ENCODE measurements at regions not wholly inside any gene's neighbourhood (a gene's known extent, or its start where the extent isn't known, plus 50 kb on each side); places are given as distances from the start of the nearest gene placed in this dataset.

DNA sequence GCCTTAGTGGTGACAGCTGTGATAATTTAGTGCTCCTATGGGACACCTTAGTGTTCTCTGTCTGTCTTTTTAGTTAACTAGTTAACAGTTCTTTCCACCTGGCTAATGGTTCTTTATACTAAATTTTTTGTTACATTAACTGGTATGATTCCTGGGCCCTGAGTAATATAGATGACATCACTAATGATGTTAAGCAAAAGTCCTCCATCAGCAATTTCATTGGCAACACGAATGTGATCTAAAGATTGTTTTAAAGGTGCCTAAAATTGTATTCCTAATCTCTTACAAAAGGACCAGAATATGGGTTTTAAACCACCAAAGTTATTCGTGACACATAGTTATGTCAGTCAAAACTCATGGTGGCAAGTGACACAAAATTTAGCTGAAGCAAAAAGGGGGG, 235.3 kb downstream of the TENT4A start:
- WGBS, 4 donors: 53 to 69% (median 64%) methylated on average over 2 of the region's 2 CpGs

DNA sequence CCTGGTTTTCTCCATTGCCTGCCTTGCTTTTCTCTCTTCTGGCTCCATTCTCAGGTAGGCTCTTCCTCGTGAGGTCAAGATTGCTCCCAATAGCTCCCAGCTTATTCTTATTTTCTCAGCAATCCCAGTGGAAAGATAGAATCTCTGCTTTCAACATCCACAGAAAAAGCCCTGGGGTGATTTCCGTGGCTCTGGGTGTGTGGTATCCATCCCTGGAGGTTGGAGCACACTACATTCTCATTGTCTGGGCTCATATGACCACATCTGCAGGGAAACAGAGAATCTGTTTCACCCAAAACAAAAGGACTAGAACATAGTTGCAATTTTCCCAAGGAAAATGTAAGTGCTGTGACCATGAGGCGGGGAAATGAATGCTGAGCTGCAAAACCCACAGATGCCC, 236.0 kb downstream of the TENT4A start:
- H3K4me3 ChIP-seq: no peak overlapping the region
- intact Hi-C loops (cut with DNase I): no loop called here

More for the DNA sequence above, 235.3 kb downstream of the TENT4A start:
- Histone ChIP-seq H3K36me3 (replicated peaks in 1 of 2) (no peaks in the 10 kb centered on the region), H3K4me3 (no peak overlapping the region), H3K9me3 (replicated peaks in 1 of 3) (no peaks in the 10 kb centered on the region), H3K27me3 (no peaks in the 10 kb centered on the region), H3K4me1 (replicated peaks in 1 of 2) (no peaks in the 10 kb centered on the region), H3K27ac (no peak overlapping the region)
- TF ChIP-seq, protein P1, sequence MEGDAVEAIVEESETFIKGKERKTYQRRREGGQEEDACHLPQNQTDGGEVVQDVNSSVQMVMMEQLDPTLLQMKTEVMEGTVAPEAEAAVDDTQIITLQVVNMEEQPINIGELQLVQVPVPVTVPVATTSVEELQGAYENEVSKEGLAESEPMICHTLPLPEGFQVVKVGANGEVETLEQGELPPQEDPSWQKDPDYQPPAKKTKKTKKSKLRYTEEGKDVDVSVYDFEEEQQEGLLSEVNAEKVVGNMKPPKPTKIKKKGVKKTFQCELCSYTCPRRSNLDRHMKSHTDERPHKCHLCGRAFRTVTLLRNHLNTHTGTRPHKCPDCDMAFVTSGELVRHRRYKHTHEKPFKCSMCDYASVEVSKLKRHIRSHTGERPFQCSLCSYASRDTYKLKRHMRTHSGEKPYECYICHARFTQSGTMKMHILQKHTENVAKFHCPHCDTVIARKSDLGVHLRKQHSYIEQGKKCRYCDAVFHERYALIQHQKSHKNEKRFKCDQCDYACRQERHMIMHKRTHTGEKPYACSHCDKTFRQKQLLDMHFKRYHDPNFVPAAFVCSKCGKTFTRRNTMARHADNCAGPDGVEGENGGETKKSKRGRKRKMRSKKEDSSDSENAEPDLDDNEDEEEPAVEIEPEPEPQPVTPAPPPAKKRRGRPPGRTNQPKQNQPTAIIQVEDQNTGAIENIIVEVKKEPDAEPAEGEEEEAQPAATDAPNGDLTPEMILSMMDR (IDR thresholded peaks at IDR 0.05): no peak
- TF ChIP-seq POLR2A (IDR thresholded peaks at IDR 0.05): no peak
- DNase-seq: no peak
- intact Hi-C loops (cut with DNase I): no loop called here

DNA sequence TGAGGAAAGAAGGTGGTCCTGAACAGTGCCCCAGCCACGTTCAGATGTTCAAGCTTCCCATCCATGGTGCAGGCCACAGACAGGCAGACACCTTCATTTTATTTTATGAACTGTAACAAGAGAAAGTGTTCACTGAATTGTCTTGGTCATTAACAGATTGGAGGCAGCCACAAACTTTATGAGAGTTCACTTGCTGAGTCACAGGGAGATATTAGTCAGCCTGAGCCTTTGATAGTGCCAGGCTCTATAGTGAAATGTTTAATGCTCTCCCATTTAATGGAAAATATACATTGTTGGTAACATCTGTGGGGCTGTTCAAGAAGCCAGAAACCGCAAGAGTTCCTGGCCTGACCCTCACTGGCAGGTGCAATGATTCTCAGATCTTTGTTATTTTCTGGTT, 237.0 kb downstream of the TENT4A start:
- intact Hi-C loops (cut with DNase I): no loop called here
- H3K4me1 ChIP-seq (replicated peaks in 1 of 2): no peaks in the 10 kb centered on the region
- no peaks in the 10 kb centered on the region for H3K36me3 ChIP-seq (replicated peaks in 1 of 2)
- no peaks in the 10 kb centered on the region for H3K27me3 ChIP-seq
- no peak for TF ChIP-seq POLR2A (IDR thresholded peaks at IDR 0.05)
- TF ChIP-seq, protein P1 (IDR thresholded peaks at IDR 0.05): no peak
- WGBS, 4 donors: 58 to 73% (median 68%) methylated on average over 2 of the region's 2 CpGs
- H3K27ac ChIP-seq: no peak overlapping the region
- no peaks in the 10 kb centered on the region for H3K9me3 ChIP-seq (replicated peaks in 1 of 3)
- no peak overlapping the region for H3K4me3 ChIP-seq
- DNase-seq: no peak

More for the DNA sequence above, 236.0 kb downstream of the TENT4A start:
- TF ChIP-seq, protein P1 (IDR thresholded peaks at IDR 0.05): no peak
- no peak for TF ChIP-seq POLR2A (IDR thresholded peaks at IDR 0.05)
- Histone ChIP-seq H3K4me1 (replicated peaks in 1 of 2) (no peaks in the 10 kb centered on the region), H3K36me3 (replicated peaks in 1 of 2) (no peaks in the 10 kb centered on the region), H3K27me3 (no peaks in the 10 kb centered on the region), H3K27ac (no peak overlapping the region), H3K9me3 (replicated peaks in 1 of 3) (no peaks in the 10 kb centered on the region)
- no peak for DNase-seq
- 80 to 88% (median 83%) methylated on average over 3 of the region's 3 CpGs for WGBS, 4 donors

DNA sequence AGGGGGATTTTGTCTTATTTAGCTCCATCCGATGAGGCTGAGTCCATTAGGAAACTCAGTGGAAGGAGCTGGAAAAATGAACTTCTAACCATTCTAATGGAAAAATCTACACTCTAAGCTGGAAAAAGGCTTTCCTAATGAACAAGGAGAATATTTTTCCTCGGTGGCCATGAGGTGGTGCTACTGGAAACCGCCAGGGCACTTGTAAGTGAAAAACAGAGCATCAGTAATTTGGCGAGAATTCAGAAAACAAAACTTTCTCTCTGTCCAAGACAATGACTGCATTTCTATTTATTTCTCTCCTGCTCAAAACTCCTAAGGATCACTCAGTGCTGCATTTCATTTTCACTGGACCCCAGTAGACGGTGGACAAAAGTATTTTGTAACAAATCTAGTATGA, 237.6 kb downstream of the TENT4A start:
- no peak for DNase-seq
- TF ChIP-seq POLR2A (IDR thresholded peaks at IDR 0.05): no peak
- TF ChIP-seq, protein P1 (IDR thresholded peaks at IDR 0.05): no peak
- Histone ChIP-seq H3K27ac (no peak overlapping the region), H3K9me3 (replicated peaks in 1 of 3) (no peaks in the 10 kb centered on the region), H3K4me1 (replicated peaks in 1 of 2) (no peaks in the 10 kb centered on the region), H3K27me3 (no peaks in the 10 kb centered on the region), H3K36me3 (replicated peaks in 1 of 2) (no peaks in the 10 kb centered on the region), H3K4me3 (no peak overlapping the region)
- WGBS, 4 donors: 57 to 59% (median 58%) methylated on average over 5 of the region's 5 CpGs
- intact Hi-C loops (cut with DNase I): no loop called here
